ENCODE measurements at regions not wholly inside any gene's neighbourhood (a gene's known extent, or its start where the extent isn't known, plus 50 kb on each side); places are given as distances from the start of the nearest gene placed in this dataset.

- TF ChIP-seq CTCF (IDR thresholded peaks at IDR 0.05; ENCODE audit: borderline replicate concordance, extremely low read depth, low read length, poor library complexity, severe bottlenecking) (no peak), EZH2 (IDR thresholded peaks at IDR 0.05; ENCODE audit: borderline replicate concordance, low read depth, low read length, severe bottlenecking) (no peak)
These were observed 140.4 kb downstream of the ZNF674 start for GRCh38 chrX:46404774-46405173.
